SK-N-SH (cell line): ENCODE measurements at regions not wholly inside any gene's neighbourhood (a gene's known extent, or its start where the extent isn't known, plus 50 kb on each side); places are given as distances from the start of the nearest gene placed in this dataset.

Experiments used
- CTCF ChIA-PET: fragments of 300-600, 350-600 bp; formaldehyde crosslinking; extraction: SDS; loops from one replicate; lab custom pipeline; 2021; lab: Yijun Ruan, JAX
- POLR2A ChIA-PET: fragments of 350-600 bp; sonication (Branson Sonifier 250); formaldehyde crosslinking; extraction: SDS; loops from one replicate; lab custom pipeline; 2020; ENCODE audit warnings: antibody characterized with exemption, inconsistent platforms; lab: Yijun Ruan, JAX
- DNase-seq: peaks from one replicate; pipeline ENCODE4 v3.0.0; 2012
- H2AFZ ChIP-seq: fragments of 200-600 bp; sonication (generic); 2 replicates; pipeline ENCODE4 v1.8.1; 2016; ENCODE audit warnings: antibody characterized with exemption, mild to moderate bottlenecking, low read depth
- H3F3A ChIP-seq: fragments of 200-600 bp; sonication (generic); replicated peaks from 2 replicates; pipeline ENCODE3; 2016; ENCODE audit warnings: antibody characterized with exemption, mild to moderate bottlenecking; ENCODE audit not compliant: insufficient read depth
- H3K27ac ChIP-seq, 2 experiments: fragments of 200-500 bp in 1 of 2; fragments of 200-600 bp in 1 of 2; sonication (Bioruptor generic) in 1 of 2; sonication (generic), shearing (Covaris generic) in 1 of 2; 2 replicates each; pipeline versions ENCODE4 v1.5.1 to v1.6.1; 2014 to 2016; ENCODE audit warnings: low read depth in 2 of 2, inconsistent platforms in 1 of 2, low read length in 1 of 2, mild to moderate bottlenecking in 1 of 2, mixed read lengths in 1 of 2
- H3K27me3 ChIP-seq: fragments of 200-600 bp; sonication (generic), shearing (Covaris generic); 2 replicates; pipeline ENCODE4 v1.6.1; 2016; ENCODE audit warnings: mixed run types; ENCODE audit not compliant: insufficient read depth
- H3K36me3 ChIP-seq, 2 experiments: fragments of 200-500 bp in 1 of 2; fragments of 200-600 bp in 1 of 2; sonication (Bioruptor generic) in 1 of 2; sonication (generic) in 1 of 2; replicated peaks in 1 of 2; 2 replicates each; pipeline versions ENCODE3 to v1.5.1; 2014 to 2016; ENCODE audit warnings: low read length in 1 of 2, mild to moderate bottlenecking in 1 of 2; ENCODE audit not compliant: insufficient read depth in 2 of 2, control insufficient read depth in 1 of 2
- H3K4me1 ChIP-seq, 2 experiments: fragments of 200-500 bp in 1 of 2; fragments of 200-600 bp in 1 of 2; sonication (Bioruptor generic) in 1 of 2; sonication (generic), shearing (Covaris generic) in 1 of 2; 2 replicates each; pipeline versions ENCODE4 v1.5.1 to v1.6.1; 2014 to 2016; ENCODE audit warnings: low read depth in 1 of 2, low read length in 1 of 2, mixed run types in 1 of 2; ENCODE audit not compliant: insufficient read depth in 2 of 2, control insufficient read depth in 1 of 2
- H3K4me2 ChIP-seq: fragments of 200-600 bp; sonication (generic), shearing (Covaris generic); 2 replicates; pipeline ENCODE4 v1.6.1; 2017; ENCODE audit warnings: mixed run types
- H3K4me3 ChIP-seq, 2 experiments: fragments of 200-500 bp in 1 of 2; fragments of 200-600 bp in 1 of 2; sonication (Bioruptor generic) in 1 of 2; sonication (generic), shearing (Covaris generic) in 1 of 2; 2 replicates each; pipeline versions ENCODE4 v1.5.1 to v1.8.1; 2014 to 2016; ENCODE audit warnings: low read depth in 2 of 2, inconsistent platforms in 1 of 2, low read length in 1 of 2, mild to moderate bottlenecking in 1 of 2, mixed read lengths in 1 of 2, moderate library complexity in 1 of 2
- H3K79me2 ChIP-seq: fragments of 200-600 bp; sonication (generic); 2 replicates; pipeline ENCODE4 v1.8.1; 2017; ENCODE audit warnings: mild to moderate bottlenecking; ENCODE audit not compliant: insufficient read depth
- H3K9ac ChIP-seq: fragments of 200-600 bp; sonication (generic); 2 replicates; pipeline ENCODE4 v1.6.1; 2017; ENCODE audit warnings: mixed run types
- H3K9me2 ChIP-seq: fragments of 200-600 bp; sonication (generic); 2 replicates; pipeline ENCODE4 v1.6.1; 2017; ENCODE audit warnings: mixed run types
- H3K9me3 ChIP-seq: fragments of 200-600 bp; sonication (generic); 2 replicates; pipeline ENCODE4 v1.6.1; 2017; ENCODE audit warnings: mixed run types, mild to moderate bottlenecking, moderate library complexity
- H4K20me1 ChIP-seq: fragments of 200-600 bp; sonication (generic); 2 replicates; pipeline ENCODE4 v1.6.1; 2017; ENCODE audit warnings: mild to moderate bottlenecking, mixed run types; ENCODE audit not compliant: insufficient read depth
- ELF1 ChIP-seq: IDR thresholded peaks from 2 replicates; pipeline ENCODE4 v1.4.0; 2012
- FOSL2 ChIP-seq: IDR thresholded peaks from 2 replicates; pipeline ENCODE4 v1.4.0; 2012; ENCODE audit warnings: low read depth, mild to moderate bottlenecking, moderate library complexity, borderline replicate concordance
- FOXJ3 ChIP-seq: sonication (generic); formaldehyde crosslinking; IDR thresholded peaks from 2 replicates; pipeline ENCODE4 v1.5.1; 2020; ENCODE audit warnings: mild to moderate bottlenecking, missing genetic modification reagents
- FOXM1 ChIP-seq: IDR thresholded peaks from 2 replicates; pipeline ENCODE4 v1.4.0; 2012; ENCODE audit warnings: low read depth, mild to moderate bottlenecking
- GABPA ChIP-seq: IDR thresholded peaks from 2 replicates; pipeline ENCODE4 v1.4.0; 2012; ENCODE audit warnings: low read depth, mild to moderate bottlenecking
- JUND ChIP-seq: IDR thresholded peaks from 2 replicates; pipeline ENCODE4 v1.4.0; 2012
- MEF2A ChIP-seq: IDR thresholded peaks from 2 replicates; pipeline ENCODE4 v1.4.0; 2012; ENCODE audit warnings: low read depth, borderline replicate concordance
- MXI1 ChIP-seq: IDR thresholded peaks from 2 replicates; pipeline ENCODE4 v1.6.1; 2012; ENCODE audit warnings: mild to moderate bottlenecking, low read depth, low read length, improper control_type of control experiment
- NRF1 ChIP-seq: IDR thresholded peaks from 2 replicates; pipeline ENCODE4 v1.6.1; 2012; ENCODE audit warnings: low read depth, mild to moderate bottlenecking, low read length
- POLR2AphosphoS5 ChIP-seq: IDR thresholded peaks from 2 replicates; pipeline ENCODE4 v1.6.1; 2012; ENCODE audit warnings: low read depth, low read length
- RAD21 ChIP-seq: IDR thresholded peaks from 2 replicates; pipeline ENCODE4 v1.6.1; 2012; ENCODE audit warnings: mild to moderate bottlenecking, low read length
- RXRA ChIP-seq: IDR thresholded peaks from 2 replicates; pipeline ENCODE4 v1.4.0; 2012; ENCODE audit warnings: low read depth, mild to moderate bottlenecking, borderline replicate concordance
- SMC3 ChIP-seq: IDR thresholded peaks from 2 replicates; pipeline ENCODE4 v1.6.1; 2012; ENCODE audit warnings: low read depth, low read length, improper control_type of control experiment
- YY1 ChIP-seq: IDR thresholded peaks from 2 replicates; pipeline ENCODE4 v1.4.0; 2012; ENCODE audit warnings: low read depth, mild to moderate bottlenecking
- WGBS: methylation state at CpG from one replicate; pipeline ENCODE4 v1.1.6; 2017; ENCODE audit warnings: low lambda C conversion rate; 5-methylcytosine and 5-hydroxymethylcytosine counted together
- TF ChIP-seq, protein P1 (sequence below): IDR thresholded peaks from 2 replicates; pipeline ENCODE4 v1.4.0; 2012; ENCODE audit warnings: low read depth
- TF ChIP-seq, protein P2 (sequence below): fragments of 150-350 bp; IDR thresholded peaks from 2 replicates; pipeline ENCODE4 v1.6.1; 2016; ENCODE audit warnings: mild to moderate bottlenecking, low read depth, low read length
- TF ChIP-seq, protein P3 (sequence below): fragments of 200-600 bp; sonication (generic); IDR thresholded peaks from 2 replicates; pipeline ENCODE4 v1.6.1; 2017; ENCODE audit warnings: antibody characterized with exemption, mild to moderate bottlenecking, moderate library complexity
- TF ChIP-seq, protein P4 (sequence below): IDR thresholded peaks from 2 replicates; pipeline ENCODE4 v1.4.0; 2012; ENCODE audit warnings: low read depth, borderline replicate concordance
- TF ChIP-seq, protein P5 (sequence below): IDR thresholded peaks from 2 replicates; pipeline ENCODE4; 2012

DNA sequence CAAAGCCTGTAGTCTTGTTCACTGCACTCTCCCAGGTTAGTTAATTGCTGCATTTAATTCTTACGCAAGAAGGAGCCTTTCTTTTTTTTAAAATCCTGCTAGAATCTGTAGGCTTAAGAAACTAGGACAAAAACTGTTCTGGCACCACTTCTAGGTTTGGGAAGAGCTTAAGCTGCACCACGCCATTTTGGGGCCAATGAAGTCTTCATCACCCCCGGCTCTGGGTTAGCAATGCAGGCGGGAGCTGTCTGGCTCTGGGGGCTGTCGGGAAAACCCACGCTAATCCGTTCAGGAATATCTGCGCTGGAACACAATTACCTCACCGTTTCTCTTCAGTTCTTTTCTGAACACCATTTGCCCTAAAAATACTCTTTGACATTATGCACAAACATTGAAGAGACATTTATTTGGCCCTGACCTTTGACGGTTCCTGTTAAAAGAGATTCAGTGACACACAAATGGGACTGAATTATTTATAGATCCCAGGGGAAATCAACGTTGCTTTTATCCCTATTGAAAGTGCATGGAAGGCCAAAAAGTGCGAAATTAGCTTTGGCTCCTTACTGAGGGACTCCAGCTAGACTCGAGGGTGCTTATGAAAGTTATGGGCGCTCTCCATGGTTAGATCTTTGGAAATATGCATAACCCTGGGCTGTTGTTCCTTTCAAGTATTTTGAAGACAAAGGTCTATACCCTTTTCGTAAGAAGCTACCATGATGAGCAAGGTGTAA is 249.2 kb downstream of the HAPSTR1 start:
- H3K9ac ChIP-seq, result no peak overlapping the region
- CTCF ChIA-PET, result no interaction called here
- H3K79me2 ChIP-seq, result no peaks in the 10 kb centered on the region

DNA sequence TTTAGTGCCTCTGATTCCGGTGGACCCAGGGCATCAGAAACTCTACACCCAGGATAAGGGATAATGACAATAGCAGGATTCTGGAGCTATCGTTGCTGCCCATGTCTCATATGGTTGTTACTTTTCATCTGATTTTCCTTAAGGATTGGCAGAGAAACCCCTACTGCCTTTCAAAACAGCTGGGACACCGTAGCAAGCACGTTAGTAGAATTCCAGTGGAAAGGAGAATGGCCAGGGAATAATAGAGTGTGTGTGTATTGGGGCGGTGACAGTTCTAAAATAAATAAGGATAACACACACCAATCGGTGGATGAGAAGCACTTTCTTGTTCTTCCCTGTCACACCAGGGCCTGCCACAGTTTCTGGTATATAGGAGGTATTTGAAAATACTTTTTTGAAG is 251.8 kb downstream of the HAPSTR1 start:
- H3K27ac ChIP-seq, result no peak overlapping the region
- POLR2A ChIA-PET, result no interaction called here
- CTCF ChIA-PET, result no interaction called here

More for the DNA sequence above, 249.2 kb downstream of the HAPSTR1 start:
- no peak overlapping the region for H3K4me3 ChIP-seq
- H3K9me2 ChIP-seq, result no peaks in the 10 kb centered on the region
- no peak for DNase-seq
- WGBS, result 33% methylated on average over 15 of the region's 15 CpGs
- H3K27me3 ChIP-seq, result no peaks in the 10 kb centered on the region
- H3K27ac ChIP-seq, result no peak overlapping the region
- no peak overlapping the region for H2AFZ ChIP-seq
- H4K20me1 ChIP-seq, result no peaks in the 10 kb centered on the region
- no peaks in the 10 kb centered on the region for H3K36me3 ChIP-seq
- no peaks in the 10 kb centered on the region for H3F3A ChIP-seq
- POLR2A ChIA-PET, result no interaction called here
- no peak for TF ChIP-seq FOXJ3 (CRISPR knock-in tag)
- no peak for TF ChIP-seq POLR2AphosphoS5
- no peak for TF ChIP-seq NRF1
- TF ChIP-seq, protein P1, sequence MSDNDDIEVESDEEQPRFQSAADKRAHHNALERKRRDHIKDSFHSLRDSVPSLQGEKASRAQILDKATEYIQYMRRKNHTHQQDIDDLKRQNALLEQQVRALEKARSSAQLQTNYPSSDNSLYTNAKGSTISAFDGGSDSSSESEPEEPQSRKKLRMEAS, result no peak
- TF ChIP-seq RXRA, result no peak
- TF ChIP-seq MXI1, result no peak
- TF ChIP-seq, protein P2, sequence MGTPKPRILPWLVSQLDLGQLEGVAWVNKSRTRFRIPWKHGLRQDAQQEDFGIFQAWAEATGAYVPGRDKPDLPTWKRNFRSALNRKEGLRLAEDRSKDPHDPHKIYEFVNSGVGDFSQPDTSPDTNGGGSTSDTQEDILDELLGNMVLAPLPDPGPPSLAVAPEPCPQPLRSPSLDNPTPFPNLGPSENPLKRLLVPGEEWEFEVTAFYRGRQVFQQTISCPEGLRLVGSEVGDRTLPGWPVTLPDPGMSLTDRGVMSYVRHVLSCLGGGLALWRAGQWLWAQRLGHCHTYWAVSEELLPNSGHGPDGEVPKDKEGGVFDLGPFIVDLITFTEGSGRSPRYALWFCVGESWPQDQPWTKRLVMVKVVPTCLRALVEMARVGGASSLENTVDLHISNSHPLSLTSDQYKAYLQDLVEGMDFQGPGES, result no peak
- no peak for TF ChIP-seq ELF1
- no peaks in the 10 kb centered on the region for H3K4me1 ChIP-seq
- no peaks in the 10 kb centered on the region for H3K9me3 ChIP-seq
- H3K4me2 ChIP-seq, result no peak overlapping the region

More for the DNA sequence above, 251.8 kb downstream of the HAPSTR1 start:
- no peaks in the 10 kb centered on the region for H3K79me2 ChIP-seq
- no peaks in the 10 kb centered on the region; the same call in 1 of the 2 replicates for H3K9me2 ChIP-seq
- no peak overlapping the region for H3K4me3 ChIP-seq
- no peak overlapping the region for H2AFZ ChIP-seq
- no peaks in the 10 kb centered on the region for H3K36me3 ChIP-seq
- H3K27me3 ChIP-seq, result no peaks in the 10 kb centered on the region
- H3K9me3 ChIP-seq, result 0 out of 2 replicates have a peak, but pooled peaks cover 7% of the 10 kb centered on the region
- no peaks in the 10 kb centered on the region for H3F3A ChIP-seq
- 23% methylated on average over 6 of the region's 6 CpGs for WGBS
- DNase-seq, result no peak
- TF ChIP-seq, protein P3, sequence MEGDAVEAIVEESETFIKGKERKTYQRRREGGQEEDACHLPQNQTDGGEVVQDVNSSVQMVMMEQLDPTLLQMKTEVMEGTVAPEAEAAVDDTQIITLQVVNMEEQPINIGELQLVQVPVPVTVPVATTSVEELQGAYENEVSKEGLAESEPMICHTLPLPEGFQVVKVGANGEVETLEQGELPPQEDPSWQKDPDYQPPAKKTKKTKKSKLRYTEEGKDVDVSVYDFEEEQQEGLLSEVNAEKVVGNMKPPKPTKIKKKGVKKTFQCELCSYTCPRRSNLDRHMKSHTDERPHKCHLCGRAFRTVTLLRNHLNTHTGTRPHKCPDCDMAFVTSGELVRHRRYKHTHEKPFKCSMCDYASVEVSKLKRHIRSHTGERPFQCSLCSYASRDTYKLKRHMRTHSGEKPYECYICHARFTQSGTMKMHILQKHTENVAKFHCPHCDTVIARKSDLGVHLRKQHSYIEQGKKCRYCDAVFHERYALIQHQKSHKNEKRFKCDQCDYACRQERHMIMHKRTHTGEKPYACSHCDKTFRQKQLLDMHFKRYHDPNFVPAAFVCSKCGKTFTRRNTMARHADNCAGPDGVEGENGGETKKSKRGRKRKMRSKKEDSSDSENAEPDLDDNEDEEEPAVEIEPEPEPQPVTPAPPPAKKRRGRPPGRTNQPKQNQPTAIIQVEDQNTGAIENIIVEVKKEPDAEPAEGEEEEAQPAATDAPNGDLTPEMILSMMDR, result no peak
- TF ChIP-seq MEF2A (no peak), YY1 (no peak), FOXM1 (no peak), JUND (no peak), MXI1 (no peak), RXRA (no peak), GABPA (no peak), FOSL2 (no peak), SMC3 (no peak), RAD21 (no peak)
- TF ChIP-seq, protein P4, sequence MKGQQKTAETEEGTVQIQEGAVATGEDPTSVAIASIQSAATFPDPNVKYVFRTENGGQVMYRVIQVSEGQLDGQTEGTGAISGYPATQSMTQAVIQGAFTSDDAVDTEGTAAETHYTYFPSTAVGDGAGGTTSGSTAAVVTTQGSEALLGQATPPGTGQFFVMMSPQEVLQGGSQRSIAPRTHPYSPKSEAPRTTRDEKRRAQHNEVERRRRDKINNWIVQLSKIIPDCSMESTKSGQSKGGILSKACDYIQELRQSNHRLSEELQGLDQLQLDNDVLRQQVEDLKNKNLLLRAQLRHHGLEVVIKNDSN, result no peak
- TF ChIP-seq, protein P5, sequence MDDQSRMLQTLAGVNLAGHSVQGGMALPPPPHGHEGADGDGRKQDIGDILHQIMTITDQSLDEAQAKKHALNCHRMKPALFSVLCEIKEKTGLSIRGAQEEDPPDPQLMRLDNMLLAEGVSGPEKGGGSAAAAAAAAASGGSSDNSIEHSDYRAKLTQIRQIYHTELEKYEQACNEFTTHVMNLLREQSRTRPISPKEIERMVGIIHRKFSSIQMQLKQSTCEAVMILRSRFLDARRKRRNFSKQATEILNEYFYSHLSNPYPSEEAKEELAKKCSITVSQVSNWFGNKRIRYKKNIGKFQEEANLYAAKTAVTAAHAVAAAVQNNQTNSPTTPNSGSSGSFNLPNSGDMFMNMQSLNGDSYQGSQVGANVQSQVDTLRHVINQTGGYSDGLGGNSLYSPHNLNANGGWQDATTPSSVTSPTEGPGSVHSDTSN, result no peak
- TF ChIP-seq, all 33 proteins: peak for 0
- Histone ChIP-seq H3K4me2 (no peak overlapping the region), H3K4me1 (no peaks in the 10 kb centered on the region), H4K20me1 (no peaks in the 10 kb centered on the region), H3K9ac (no peak overlapping the region)
